ENCODE measurements at regions not wholly inside any gene's neighbourhood (a gene's known extent, or its start where the extent isn't known, plus 50 kb on each side); places are given as distances from the start of the nearest gene placed in this dataset.

- H3K79me2 ChIP-seq (replicated peaks; ENCODE audit: insufficient read depth) = no peaks in the 10 kb centered on the region
- no peak overlapping the region for H3K27ac ChIP-seq (ENCODE audit: low read depth)
- H3K27me3 ChIP-seq (ENCODE audit: insufficient read depth) = no peaks in the 10 kb centered on the region
- H3F3A ChIP-seq (replicated peaks; ENCODE audit: low read depth) = no peaks in the 10 kb centered on the region
- H3K4me2 ChIP-seq = no peak overlapping the region
- no peaks in the 10 kb centered on the region; the same call in 2 of the 3 replicates for H3K9me3 Mint-ChIP-seq
- no peak for ATAC-seq
- no peak for DNase-seq (ENCODE audit: low spot score)
- no peaks in the 10 kb centered on the region for H3K9me2 ChIP-seq (ENCODE audit: insufficient read depth)
- no peaks in the 10 kb centered on the region for H4K20me1 ChIP-seq (replicated peaks; ENCODE audit: insufficient read depth)
- H2AFZ ChIP-seq = no peak overlapping the region; the same call in 1 of the 2 replicates
- H3K36me3 Mint-ChIP-seq (ENCODE audit: low read depth) = no peaks in the 10 kb centered on the region
- H3K4me3 ChIP-seq = no peak overlapping the region
- H3K4me3 Mint-ChIP-seq = no peak overlapping the region
- no peaks in the 10 kb centered on the region for H3K36me3 ChIP-seq (ENCODE audit: insufficient read depth)
- no peaks in the 10 kb centered on the region for H3K4me1 ChIP-seq (ENCODE audit: insufficient read depth)
- peaks cover 17% of the 10 kb centered on the region for H3K4me1 Mint-ChIP-seq
- TF ChIP-seq STAT1 (IDR thresholded peaks at IDR 0.05; ENCODE audit: unreplicated experiment) (no peak), REST (IDR thresholded peaks at IDR 0.05; ENCODE audit: unreplicated experiment) (no peak), ZNF462 (CRISPR knock-in tag; IDR thresholded peaks at IDR 0.05) (no peak), ZNF331 (CRISPR knock-in tag; IDR thresholded peaks at IDR 0.05; ENCODE audit: low read depth) (no peak), CTCF (conservative IDR thresholded peaks at IDR 0.05; ENCODE audit: low read depth in 2 of 2) (no peak), ETS1 (IDR thresholded peaks at IDR 0.05) (no peak), JUNB (IDR thresholded peaks at IDR 0.05; ENCODE audit: unreplicated experiment) (no peak), ZNF114 (CRISPR knock-in tag; IDR thresholded peaks at IDR 0.05) (no peak), EZH2 (IDR thresholded peaks at IDR 0.05; ENCODE audit: low read depth, unreplicated experiment) (no peak), CREB1 (CRISPR knock-in tag; IDR thresholded peaks at IDR 0.05; ENCODE audit: low read depth) (no peak), POLR2AphosphoS5 (IDR thresholded peaks at IDR 0.05; ENCODE audit: low read depth) (no peak), EZH2phosphoT487 (IDR thresholded peaks at IDR 0.05; ENCODE audit: unreplicated experiment) (no peak), NANOG (IDR thresholded peaks at IDR 0.05; ENCODE audit: borderline replicate concordance) (no peak)
- no peak overlapping the region for H3K27ac Mint-ChIP-seq
- peaks cover 8% of the 10 kb centered on the region for H3K27me3 Mint-ChIP-seq (ENCODE audit: insufficient read depth, low read depth, poor library complexity)
These were observed 442.2 kb upstream of the CELF4 start for GRCh38 chr18:38007676-38008330.

Data from GM23338 (cell line).